Thyroid gland (tissue), 4 donors: ENCODE measurements at regions not wholly inside any gene's neighbourhood (a gene's known extent, or its start where the extent isn't known, plus 50 kb on each side); places are given as distances from the start of the nearest gene placed in this dataset.

Source experiments
- POLR2A ChIP-seq, 2 donors: fragments of 450-650 bp; IDR thresholded peaks; one replicate each; pipeline ENCODE4 v1.6.1; 2017; ENCODE audit warnings: antibody characterized with exemption in 2 of 2, mild to moderate bottlenecking in 2 of 2, moderate library complexity in 1 of 2
- TF ChIP-seq, protein P1 (sequence below), 6 experiments: fragments of 200-600 bp in 3 of 6; fragments of 450-650 bp in 3 of 6; sonication (generic) in 3 of 6; IDR thresholded peaks; one replicate each; pipeline ENCODE4 v1.5.1; 2016 to 2019; ENCODE audit warnings: antibody characterized with exemption in 6 of 6, mild to moderate bottlenecking in 2 of 6, inconsistent platforms in 1 of 6, moderate library complexity in 1 of 6

DNA sequence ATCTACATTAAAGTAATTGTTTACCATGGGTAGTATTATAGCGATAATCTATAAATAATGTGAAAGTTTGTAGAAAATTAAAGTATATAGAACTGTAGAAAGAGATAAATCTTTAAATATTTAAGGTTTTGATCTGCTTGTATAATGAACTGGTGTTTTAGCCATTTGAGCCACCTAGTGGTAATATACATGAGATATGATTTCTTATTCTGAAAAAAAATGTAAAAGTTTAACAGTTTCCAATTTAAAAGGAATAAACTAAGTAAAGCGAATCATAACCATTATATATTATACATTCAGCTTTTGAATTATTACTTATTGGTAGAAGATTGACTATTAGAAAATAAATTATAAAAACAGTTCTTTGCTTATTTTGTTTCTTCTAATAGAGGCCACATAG is 91.2 kb downstream of the OTUD1 start:
- TF ChIP-seq, protein P1, sequence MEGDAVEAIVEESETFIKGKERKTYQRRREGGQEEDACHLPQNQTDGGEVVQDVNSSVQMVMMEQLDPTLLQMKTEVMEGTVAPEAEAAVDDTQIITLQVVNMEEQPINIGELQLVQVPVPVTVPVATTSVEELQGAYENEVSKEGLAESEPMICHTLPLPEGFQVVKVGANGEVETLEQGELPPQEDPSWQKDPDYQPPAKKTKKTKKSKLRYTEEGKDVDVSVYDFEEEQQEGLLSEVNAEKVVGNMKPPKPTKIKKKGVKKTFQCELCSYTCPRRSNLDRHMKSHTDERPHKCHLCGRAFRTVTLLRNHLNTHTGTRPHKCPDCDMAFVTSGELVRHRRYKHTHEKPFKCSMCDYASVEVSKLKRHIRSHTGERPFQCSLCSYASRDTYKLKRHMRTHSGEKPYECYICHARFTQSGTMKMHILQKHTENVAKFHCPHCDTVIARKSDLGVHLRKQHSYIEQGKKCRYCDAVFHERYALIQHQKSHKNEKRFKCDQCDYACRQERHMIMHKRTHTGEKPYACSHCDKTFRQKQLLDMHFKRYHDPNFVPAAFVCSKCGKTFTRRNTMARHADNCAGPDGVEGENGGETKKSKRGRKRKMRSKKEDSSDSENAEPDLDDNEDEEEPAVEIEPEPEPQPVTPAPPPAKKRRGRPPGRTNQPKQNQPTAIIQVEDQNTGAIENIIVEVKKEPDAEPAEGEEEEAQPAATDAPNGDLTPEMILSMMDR (IDR thresholded peaks at IDR 0.05) = peak in 3 of 6 experiments; percentile 23 to 31 (median 28)
- no peak for TF ChIP-seq POLR2A (IDR thresholded peaks at IDR 0.05)
